CD14-positive monocyte (primary cell): ENCODE measurements at regions not wholly inside any gene's neighbourhood (a gene's known extent, or its start where the extent isn't known, plus 50 kb on each side); places are given as distances from the start of the nearest gene placed in this dataset.

Experiments
- DNase-seq, 3 donors: peaks; one replicate each; pipeline ENCODE4 v3.0.0-alpha.2; 2011 to 2022
- H2AFZ ChIP-seq: 2 replicates; pipeline ENCODE4 v1.6.0; 2012; ENCODE audit warnings: mild to moderate bottlenecking, low read depth, low read length, inconsistent platforms; ENCODE audit not compliant: insufficient read depth, poor library complexity, severe bottlenecking
- H3K27ac ChIP-seq, 2 donors: 1 replicate in 1 of 2; 2 replicates in 1 of 2; pipeline ENCODE4 v1.5.1; 2012 to 2013; ENCODE audit warnings: low read length in 2 of 2, control low read depth in 1 of 2, inconsistent platforms in 1 of 2, low read depth in 1 of 2, mild to moderate bottlenecking in 1 of 2
- H3K27me3 ChIP-seq, 2 donors: one replicate each; pipeline versions ENCODE4 v1.6.0 to v1.6.1; 2011 to 2013; ENCODE audit warnings: low read length in 2 of 2; ENCODE audit not compliant: control insufficient read depth in 2 of 2, insufficient read depth in 2 of 2
- H3K36me3 ChIP-seq, 2 donors: replicated peaks in 1 of 2; 1 replicate in 1 of 2; 2 replicates in 1 of 2; pipeline versions ENCODE4 v1.5.1 to v1.6.1; 2012 to 2013; ENCODE audit warnings: low read length in 2 of 2, control low read depth in 1 of 2, inconsistent platforms in 1 of 2, mild to moderate bottlenecking in 1 of 2; ENCODE audit not compliant: insufficient read depth in 2 of 2, control insufficient read depth in 1 of 2
- H3K4me1 ChIP-seq, 2 donors: 1 replicate in 1 of 2; 2 replicates in 1 of 2; pipeline versions ENCODE4 v1.5.1 to v1.6.1; 2012 to 2013; ENCODE audit warnings: low read length in 2 of 2, control low read depth in 1 of 2, inconsistent platforms in 1 of 2, mild to moderate bottlenecking in 1 of 2, moderate library complexity in 1 of 2; ENCODE audit not compliant: insufficient read depth in 2 of 2, control insufficient read depth in 1 of 2
- H3K4me2 ChIP-seq: replicated peaks from 2 replicates; pipeline ENCODE3; 2012; ENCODE audit warnings: low read length, moderate library complexity, mild to moderate bottlenecking; ENCODE audit not compliant: poor library complexity, severe bottlenecking; ENCODE audit errors: extremely low read depth
- H3K4me3 ChIP-seq, 3 experiments: fragments of 200-600 bp in 1 of 3; sonication (generic) in 1 of 3; replicated peaks in 1 of 3; 1 replicate in 2 of 3; 2 replicates in 1 of 3; pipeline ENCODE4 v1.5.1; 2011 to 2013; ENCODE audit warnings: low read length in 3 of 3, mild to moderate bottlenecking in 3 of 3, control low read depth in 2 of 3, low read depth in 2 of 3, inconsistent platforms in 1 of 3, moderate library complexity in 1 of 3
- H3K79me2 ChIP-seq: 2 replicates; pipeline ENCODE4 v1.6.0; 2012; ENCODE audit warnings: mild to moderate bottlenecking, control low read depth, inconsistent platforms, low read length, moderate library complexity; ENCODE audit not compliant: insufficient read depth
- H3K9ac ChIP-seq: 2 replicates; pipeline ENCODE4 v1.6.0; 2017; ENCODE audit warnings: low read length, mild to moderate bottlenecking; ENCODE audit not compliant: insufficient read depth, poor library complexity, severe bottlenecking
- H3K9me3 ChIP-seq, 2 donors: replicated peaks in 1 of 2; 1 replicate in 1 of 2; 2 replicates in 1 of 2; pipeline versions ENCODE4 v1.5.1 to v1.6.1; 2012 to 2013; ENCODE audit warnings: low read length in 2 of 2, control low read depth in 1 of 2; ENCODE audit not compliant: control insufficient read depth in 1 of 2, insufficient read depth in 1 of 2
- H4K20me1 ChIP-seq: 2 replicates; pipeline ENCODE4 v1.6.0; 2012; ENCODE audit warnings: mild to moderate bottlenecking, low read length, control low read depth, moderate library complexity; ENCODE audit not compliant: insufficient read depth
- H3K27ac Mint-ChIP-seq, 7 donors: one replicate each; pipeline ENCODE4 v1.8.0; 2020; ENCODE audit warnings: mild to moderate bottlenecking in 7 of 7, mixed read lengths in 7 of 7, moderate library complexity in 6 of 7, inconsistent platforms in 2 of 7
- H3K27me3 Mint-ChIP-seq, 3 donors: one replicate each; pipeline ENCODE4 v1.8.0; 2021 to 2022; ENCODE audit warnings: low read depth in 3 of 3, mild to moderate bottlenecking in 3 of 3, mixed read lengths in 3 of 3, moderate library complexity in 3 of 3, inconsistent platforms in 1 of 3
- H3K36me3 Mint-ChIP-seq, 2 donors: one replicate each; pipeline ENCODE4 v1.8.0; 2020; ENCODE audit warnings: mixed read lengths in 2 of 2, inconsistent platforms in 1 of 2, mild to moderate bottlenecking in 1 of 2
- H3K4me1 Mint-ChIP-seq: one replicate; pipeline ENCODE4 v1.8.0; 2020; ENCODE audit warnings: mild to moderate bottlenecking, mixed read lengths
- H3K4me3 Mint-ChIP-seq, 2 donors: one replicate each; pipeline ENCODE4 v1.8.0; 2020; ENCODE audit warnings: mild to moderate bottlenecking in 2 of 2, mixed read lengths in 2 of 2, moderate library complexity in 1 of 2
- H3K9me3 Mint-ChIP-seq, 7 donors: one replicate each; pipeline ENCODE4 v1.8.0; 2020 to 2022; ENCODE audit warnings: mixed read lengths in 7 of 7, mild to moderate bottlenecking in 6 of 7, moderate library complexity in 6 of 7, inconsistent platforms in 2 of 7
- CTCF ChIP-seq: fragments of 200-600 bp; IDR thresholded peaks from one replicate; pipeline ENCODE4 v1.8.0; 2022; ENCODE audit warnings: antibody characterized with exemption, mild to moderate bottlenecking
- WGBS: methylation state at CpG from one replicate; pipeline ENCODE4 v1.1.5; 2013; ENCODE audit warnings: missing lambda C conversion rate; ENCODE audit not compliant: insufficient coverage; 5-methylcytosine and 5-hydroxymethylcytosine counted together
- intact Hi-C, 2 donors: fragments of 100-400 bp; cut with micrococcal nuclease; formaldehyde crosslinking; loops; one replicate each; pipeline versions ENCODE4 v1.15.0 to v1.15.1; 2023

- Histone ChIP-seq H3K36me3 (no peaks in the 10 kb centered on the region), H3K4me1 (no peaks in the 10 kb centered on the region), H2AFZ (no peak overlapping the region), H3K27me3 (no peaks in the 10 kb centered on the region), H3K9ac (no peak overlapping the region), H3K79me2 (no peaks in the 10 kb centered on the region), H3K27ac (no peak overlapping the region), H3K4me3 (no peak overlapping the region), H4K20me1 (no peaks in the 10 kb centered on the region), H3K9me3 (peaks cover 0 to 3% of the 10 kb centered on the region in 2 donors), H3K4me2 (no peak overlapping the region)
- Mint-ChIP-seq H3K9me3 (peaks cover 0 to 9% (median 2%) of the 10 kb centered on the region in 7 donors), H3K4me3 (no peak overlapping the region), H3K4me1 (no peaks in the 10 kb centered on the region), H3K27ac (no peak overlapping the region), H3K27me3 (no peaks in the 10 kb centered on the region), H3K36me3 (no peaks in the 10 kb centered on the region)
- no peak for DNase-seq
- intact Hi-C loops, result no loop called here
- no peak for TF ChIP-seq CTCF
- no CpG with 5 or more reads among the region's 2 CpGs for WGBS
Observed at GRCh38 chr5:116898917-116899316, 324.3 kb upstream of the SEMA6A start.

GRCh38 chr5:116897291-116897690 is 322.7 kb upstream of the SEMA6A start:
- Histone ChIP-seq H3K27me3 (no peaks in the 10 kb centered on the region), H4K20me1 (no peaks in the 10 kb centered on the region), H3K36me3 (no peaks in the 10 kb centered on the region), H3K79me2 (no peaks in the 10 kb centered on the region), H3K4me2 (no peak overlapping the region), H3K4me3 (no peak overlapping the region), H3K27ac (no peak overlapping the region), H2AFZ (no peak overlapping the region), H3K9me3 (no peaks in the 10 kb centered on the region), H3K4me1 (no peaks in the 10 kb centered on the region), H3K9ac (no peak overlapping the region)
- WGBS, result 89% methylated on average over 1 of the region's 3 CpGs
- Mint-ChIP-seq H3K36me3 (no peaks in the 10 kb centered on the region), H3K27me3 (no peaks in the 10 kb centered on the region), H3K4me1 (no peaks in the 10 kb centered on the region), H3K27ac (no peak overlapping the region), H3K9me3 (peaks cover 0 to 9% (median 3%) of the 10 kb centered on the region in 7 donors), H3K4me3 (no peak overlapping the region)
- DNase-seq, result no peak
- no peak for TF ChIP-seq CTCF
- intact Hi-C loops, result no loop called here
